Epithelial cell of esophagus (primary cell): ENCODE measurements at regions not wholly inside any gene's neighbourhood (a gene's known extent, or its start where the extent isn't known, plus 50 kb on each side); places are given as distances from the start of the nearest gene placed in this dataset.
A peak's percentile ranks its signal among the peaks of the same experiment; 100 is the strongest.

Source experiments
- DNase-seq: peaks from one replicate; pipeline ENCODE4 v3.0.0; 2010; ENCODE audit warnings: low read depth
- H3K4me3 ChIP-seq: 2 replicates; pipeline ENCODE4 v1.5.1; 2011; ENCODE audit warnings: mild to moderate bottlenecking, low read length, control low read depth
- TF ChIP-seq, protein P1 (sequence below): IDR thresholded peaks from 2 replicates; pipeline ENCODE4 v1.5.1; 2011; ENCODE audit warnings: low read depth, mild to moderate bottlenecking, low read length, control low read depth, inconsistent platforms; ENCODE audit not compliant: insufficient read depth; ENCODE audit errors: missing control alignments

DNA sequence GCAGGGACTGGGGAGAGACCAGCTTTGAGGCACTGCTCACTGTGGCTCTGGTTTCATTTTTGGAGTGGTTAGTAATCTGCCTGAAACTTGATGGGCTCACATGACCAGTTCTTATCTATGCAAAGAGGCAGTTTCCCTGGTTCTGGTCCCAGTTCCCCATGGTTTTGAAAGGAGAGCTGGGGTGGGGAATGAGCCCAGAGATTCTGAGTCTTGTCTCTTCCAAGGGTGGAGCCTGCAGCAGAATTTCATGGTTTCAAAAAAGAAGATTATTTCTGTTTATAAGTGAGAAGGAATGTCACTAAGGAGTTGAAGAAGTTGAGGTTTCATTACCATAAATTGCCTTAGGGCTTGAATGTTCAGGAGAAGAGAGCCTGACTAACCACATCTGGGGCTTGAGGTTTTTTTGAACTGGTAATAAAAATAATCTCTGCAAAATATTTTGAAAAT is 190.2 kb upstream of the HABP2 start:
- DNase-seq = peak; percentile 30
- TF ChIP-seq, protein P1, sequence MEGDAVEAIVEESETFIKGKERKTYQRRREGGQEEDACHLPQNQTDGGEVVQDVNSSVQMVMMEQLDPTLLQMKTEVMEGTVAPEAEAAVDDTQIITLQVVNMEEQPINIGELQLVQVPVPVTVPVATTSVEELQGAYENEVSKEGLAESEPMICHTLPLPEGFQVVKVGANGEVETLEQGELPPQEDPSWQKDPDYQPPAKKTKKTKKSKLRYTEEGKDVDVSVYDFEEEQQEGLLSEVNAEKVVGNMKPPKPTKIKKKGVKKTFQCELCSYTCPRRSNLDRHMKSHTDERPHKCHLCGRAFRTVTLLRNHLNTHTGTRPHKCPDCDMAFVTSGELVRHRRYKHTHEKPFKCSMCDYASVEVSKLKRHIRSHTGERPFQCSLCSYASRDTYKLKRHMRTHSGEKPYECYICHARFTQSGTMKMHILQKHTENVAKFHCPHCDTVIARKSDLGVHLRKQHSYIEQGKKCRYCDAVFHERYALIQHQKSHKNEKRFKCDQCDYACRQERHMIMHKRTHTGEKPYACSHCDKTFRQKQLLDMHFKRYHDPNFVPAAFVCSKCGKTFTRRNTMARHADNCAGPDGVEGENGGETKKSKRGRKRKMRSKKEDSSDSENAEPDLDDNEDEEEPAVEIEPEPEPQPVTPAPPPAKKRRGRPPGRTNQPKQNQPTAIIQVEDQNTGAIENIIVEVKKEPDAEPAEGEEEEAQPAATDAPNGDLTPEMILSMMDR = no peak
- no peak overlapping the region for H3K4me3 ChIP-seq

DNA sequence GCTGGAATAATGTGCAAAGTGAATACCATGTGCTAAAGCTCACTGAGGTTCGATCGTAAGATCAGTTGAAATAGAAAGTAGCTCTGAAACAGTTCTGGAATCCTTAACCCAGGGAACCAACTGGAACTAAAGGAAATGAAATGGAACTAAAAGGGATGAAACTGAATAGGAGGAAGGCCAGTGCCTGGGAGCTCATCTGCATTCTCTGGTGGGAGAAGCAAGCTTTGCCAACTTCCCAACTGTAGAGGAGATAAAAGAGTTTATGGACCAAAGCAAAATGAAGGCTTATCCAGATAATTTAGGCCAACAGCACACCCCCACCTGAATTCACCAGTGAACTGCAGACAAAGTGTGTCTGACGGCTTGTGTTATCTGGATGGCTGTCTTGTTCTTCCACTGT is 188.6 kb upstream of the HABP2 start:
- TF ChIP-seq, protein P1 = no peak
- DNase-seq = no peak
- H3K4me3 ChIP-seq = no peak overlapping the region

DNA sequence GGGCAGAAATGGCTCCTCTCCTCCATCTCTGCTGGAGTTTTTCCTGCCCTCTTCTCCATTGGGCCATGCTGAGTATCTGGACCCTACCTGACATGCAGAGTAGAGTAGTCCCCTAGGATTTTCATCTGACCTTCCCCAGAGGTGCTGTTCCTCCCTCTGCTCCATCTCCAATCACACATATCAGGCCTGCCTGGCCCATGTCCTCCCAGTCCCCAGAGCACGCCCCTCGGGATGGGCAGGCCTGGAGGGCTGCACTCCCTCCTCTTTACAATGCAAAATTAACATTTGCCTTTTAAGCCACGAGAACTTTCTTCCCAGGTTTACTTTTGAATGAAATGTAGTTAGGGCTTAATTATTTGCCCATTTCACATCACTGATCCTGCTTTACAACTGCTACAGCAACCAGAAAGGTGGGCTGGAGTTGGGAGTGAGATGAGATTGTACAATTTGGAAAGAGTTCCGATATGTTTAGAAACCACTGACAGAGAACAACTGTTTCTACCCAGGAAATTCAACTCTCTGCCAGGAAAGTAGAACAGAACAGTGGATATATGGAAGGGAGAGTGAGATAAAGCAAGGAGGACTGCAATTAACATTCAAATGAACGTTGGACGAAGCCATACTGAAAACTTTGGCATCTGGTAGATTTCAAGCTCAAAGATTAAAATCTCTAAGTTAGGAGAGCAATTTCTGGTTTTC is 184.0 kb upstream of the HABP2 start:
- TF ChIP-seq, protein P1 = no peak
- H3K4me3 ChIP-seq = no peak overlapping the region
- no peak for DNase-seq

DNA sequence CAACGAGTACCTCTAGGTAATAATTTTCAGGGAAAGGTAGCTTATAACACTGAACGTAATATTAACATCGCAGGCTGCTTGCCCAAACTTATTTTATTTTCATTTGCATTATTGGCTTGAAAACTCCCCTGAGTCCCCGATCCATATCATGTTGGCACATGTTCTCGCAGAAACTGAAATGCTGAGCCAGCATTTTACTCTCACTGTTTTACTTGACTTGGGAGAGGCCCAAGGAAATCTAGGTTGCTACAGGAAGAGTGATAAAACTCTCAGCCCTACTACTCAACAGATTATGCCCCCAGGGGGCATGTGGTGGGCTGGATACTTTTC is 183.5 kb upstream of the HABP2 start:
- TF ChIP-seq, protein P1 = no peak
- DNase-seq = peak; percentile 19
- H3K4me3 ChIP-seq = no peak overlapping the region

DNA sequence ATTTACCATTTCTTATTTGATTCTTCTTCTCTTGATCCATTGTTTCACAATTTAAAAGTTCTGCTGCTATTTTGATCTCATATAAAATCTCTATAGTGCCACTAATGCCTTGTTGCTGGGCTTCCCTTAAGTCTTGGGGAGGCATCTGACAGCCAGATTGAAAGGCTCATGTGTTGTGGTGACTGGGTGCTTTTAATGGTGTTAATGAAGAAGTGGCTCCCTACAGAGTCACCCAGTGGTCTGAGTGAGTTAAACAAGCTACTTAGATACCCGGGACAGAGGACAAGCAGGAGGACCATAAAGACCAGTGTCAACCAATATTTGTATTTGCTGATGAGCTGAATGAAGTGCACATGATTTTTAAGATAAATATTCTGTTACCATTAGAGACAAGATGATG is 176.4 kb upstream of the HABP2 start:
- DNase-seq = no peak
- no peak overlapping the region for H3K4me3 ChIP-seq
- TF ChIP-seq, protein P1 = no peak

DNA sequence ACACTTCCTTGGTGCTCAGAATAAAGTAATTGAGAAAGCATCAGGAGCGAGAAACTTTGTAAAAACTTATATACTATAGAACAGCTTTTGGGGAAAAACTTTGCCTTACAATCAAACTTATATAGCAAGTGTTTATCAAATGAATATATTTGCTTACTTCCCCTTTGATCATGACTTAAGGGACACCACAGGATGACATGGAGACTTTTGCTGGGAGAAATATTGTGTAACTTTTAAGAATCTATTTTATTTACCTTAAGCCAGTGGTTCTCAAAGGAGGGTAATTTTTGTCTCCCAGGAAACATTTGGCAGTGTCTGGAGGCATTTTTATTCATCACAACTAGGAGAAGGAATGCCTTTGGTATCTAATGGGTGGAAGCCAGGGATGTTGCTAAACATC is 173.8 kb upstream of the HABP2 start:
- H3K4me3 ChIP-seq = no peak overlapping the region
- TF ChIP-seq, protein P1 = no peak
- DNase-seq = no peak

DNA sequence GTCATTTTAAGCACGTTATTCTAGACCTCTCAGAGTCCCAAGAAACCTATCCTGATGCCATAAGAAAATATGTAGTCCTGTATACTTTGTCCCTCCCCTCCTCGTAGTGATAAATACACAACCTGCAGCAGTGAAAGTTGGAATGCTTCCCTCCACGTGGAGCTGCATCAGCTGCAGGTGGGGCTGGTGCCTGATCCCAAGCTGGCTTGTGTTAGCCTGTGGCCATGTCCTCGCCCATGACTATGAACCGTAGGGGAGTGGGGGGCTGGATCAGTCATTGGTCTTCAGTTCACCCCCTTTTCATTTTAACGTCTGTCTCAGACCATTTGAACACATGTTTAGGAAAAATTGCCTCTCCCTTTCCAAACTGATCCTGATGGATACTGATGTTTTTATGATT is 171.4 kb upstream of the HABP2 start:
- TF ChIP-seq, protein P1 = no peak
- DNase-seq = no peak
- no peak overlapping the region for H3K4me3 ChIP-seq
